ENCODE measurements at regions not wholly inside any gene's neighbourhood (a gene's known extent, or its start where the extent isn't known, plus 50 kb on each side); places are given as distances from the start of the nearest gene placed in this dataset.

DNA sequence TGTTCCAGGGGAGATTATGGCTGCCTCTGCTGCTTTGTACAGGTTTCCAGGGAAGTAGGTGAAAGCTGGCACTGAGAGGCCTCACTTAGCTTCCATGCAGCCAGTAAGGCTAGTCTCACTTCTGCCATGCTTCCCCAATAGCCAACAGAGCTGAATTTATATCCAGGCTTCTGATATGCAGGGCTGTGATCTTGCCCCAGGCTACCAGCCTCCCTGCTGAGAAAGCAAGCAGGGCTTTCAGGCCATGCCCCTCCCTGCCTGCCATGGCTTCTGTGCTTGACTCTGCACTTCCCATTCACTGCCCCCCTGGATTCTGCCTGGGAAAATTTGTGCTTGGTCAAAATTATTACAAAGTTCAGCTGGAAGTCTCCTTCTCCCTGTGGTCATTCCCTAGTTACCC lies 302.1 kb upstream of the FBXO33 start:
- no peaks in the 10 kb centered on the region for H3K9me3 Mint-ChIP-seq (ENCODE audit: low read depth)
- CTCF ChIA-PET = no interaction called here
- no peak overlapping the region for H3K27ac Mint-ChIP-seq
- H3K4me1 Mint-ChIP-seq = no peaks in the 10 kb centered on the region
- DNase-seq (no peak), ATAC-seq (no peak)
- no peaks in the 10 kb centered on the region for H3K36me3 Mint-ChIP-seq
- no peak overlapping the region for H3K4me3 Mint-ChIP-seq
- H3K27me3 Mint-ChIP-seq = no peaks in the 10 kb centered on the region

DNA sequence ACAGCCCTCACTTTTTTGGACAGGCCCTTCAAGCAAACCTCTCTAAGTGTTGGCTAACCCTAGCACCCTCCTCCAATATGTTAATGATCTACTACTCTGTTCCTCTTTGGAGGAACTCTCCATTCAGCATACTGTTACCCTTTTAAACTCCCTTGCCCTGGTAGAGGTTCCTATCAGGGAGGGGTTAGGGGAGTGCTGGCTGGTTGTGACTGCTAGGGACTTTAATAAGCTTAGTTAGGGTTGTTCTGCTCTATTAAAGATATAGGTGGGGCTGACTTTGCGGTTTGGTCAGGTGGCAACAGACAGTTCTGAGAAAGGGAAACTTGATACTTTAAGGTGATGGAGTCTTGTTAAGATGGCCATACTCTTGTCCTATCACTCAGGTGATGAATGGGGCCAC lies 301.5 kb upstream of the FBXO33 start:
- H3K4me1 Mint-ChIP-seq = no peaks in the 10 kb centered on the region
- no peaks in the 10 kb centered on the region for H3K27me3 Mint-ChIP-seq
- ATAC-seq (no peak), DNase-seq (no peak)
- H3K9me3 Mint-ChIP-seq (ENCODE audit: low read depth) = no peaks in the 10 kb centered on the region
- H3K27ac Mint-ChIP-seq = no peak overlapping the region
- no peaks in the 10 kb centered on the region for H3K36me3 Mint-ChIP-seq
- H3K4me3 Mint-ChIP-seq = no peak overlapping the region
- CTCF ChIA-PET = no interaction called here

DNA sequence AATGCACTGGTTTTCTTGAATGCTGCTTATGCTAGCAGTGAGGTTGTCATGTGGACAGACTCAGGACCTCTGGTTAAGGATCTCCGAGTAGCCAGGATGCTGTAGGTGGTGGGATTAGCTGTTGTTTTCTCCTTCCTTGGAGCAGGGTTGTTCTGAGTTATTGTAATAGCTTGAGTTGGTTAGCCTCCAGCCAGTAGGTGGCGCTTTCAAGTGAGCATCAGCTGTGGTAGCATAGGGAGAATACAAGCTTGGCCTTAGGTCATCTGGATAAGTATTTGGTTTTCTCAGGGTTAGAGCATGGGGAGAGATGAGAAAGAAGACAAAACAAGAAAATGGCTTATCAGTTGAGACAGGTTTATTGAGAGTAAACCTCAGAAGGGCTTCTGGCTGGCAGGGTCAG lies 299.7 kb upstream of the FBXO33 start:
- Mint-ChIP-seq H3K4me3 (no peak overlapping the region), H3K4me1 (no peaks in the 10 kb centered on the region), H3K27me3 (no peaks in the 10 kb centered on the region), H3K36me3 (no peaks in the 10 kb centered on the region), H3K9me3 (ENCODE audit: low read depth) (no peaks in the 10 kb centered on the region), H3K27ac (no peak overlapping the region)
- ATAC-seq (no peak), DNase-seq (no peak)
- CTCF ChIA-PET = no interaction called here

DNA sequence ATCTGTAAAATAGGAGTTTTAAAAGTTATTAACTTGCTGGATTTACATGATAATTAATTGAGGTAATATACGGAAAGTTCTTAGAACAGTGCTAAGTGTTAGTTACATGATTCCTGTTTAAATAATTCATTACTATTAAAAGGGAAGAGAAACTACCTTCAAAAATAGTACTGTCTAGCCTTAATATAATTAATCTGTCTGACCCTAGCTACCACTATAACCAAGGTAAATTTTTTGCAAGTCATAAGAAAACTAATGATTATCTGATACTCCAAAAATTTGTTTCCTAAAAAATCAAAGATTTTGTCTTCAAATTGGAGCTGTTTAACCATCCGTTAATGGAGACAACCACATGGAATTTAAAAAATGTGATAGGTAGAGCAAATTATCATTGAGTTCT lies 294.3 kb upstream of the FBXO33 start:
- Mint-ChIP-seq H3K27ac (no peak overlapping the region), H3K4me3 (no peak overlapping the region), H3K4me1 (no peaks in the 10 kb centered on the region), H3K36me3 (no peaks in the 10 kb centered on the region), H3K9me3 (ENCODE audit: low read depth) (no peaks in the 10 kb centered on the region), H3K27me3 (no peaks in the 10 kb centered on the region)
- DNase-seq = no peak
- no peak for ATAC-seq
- CTCF ChIA-PET = no interaction called here

DNA sequence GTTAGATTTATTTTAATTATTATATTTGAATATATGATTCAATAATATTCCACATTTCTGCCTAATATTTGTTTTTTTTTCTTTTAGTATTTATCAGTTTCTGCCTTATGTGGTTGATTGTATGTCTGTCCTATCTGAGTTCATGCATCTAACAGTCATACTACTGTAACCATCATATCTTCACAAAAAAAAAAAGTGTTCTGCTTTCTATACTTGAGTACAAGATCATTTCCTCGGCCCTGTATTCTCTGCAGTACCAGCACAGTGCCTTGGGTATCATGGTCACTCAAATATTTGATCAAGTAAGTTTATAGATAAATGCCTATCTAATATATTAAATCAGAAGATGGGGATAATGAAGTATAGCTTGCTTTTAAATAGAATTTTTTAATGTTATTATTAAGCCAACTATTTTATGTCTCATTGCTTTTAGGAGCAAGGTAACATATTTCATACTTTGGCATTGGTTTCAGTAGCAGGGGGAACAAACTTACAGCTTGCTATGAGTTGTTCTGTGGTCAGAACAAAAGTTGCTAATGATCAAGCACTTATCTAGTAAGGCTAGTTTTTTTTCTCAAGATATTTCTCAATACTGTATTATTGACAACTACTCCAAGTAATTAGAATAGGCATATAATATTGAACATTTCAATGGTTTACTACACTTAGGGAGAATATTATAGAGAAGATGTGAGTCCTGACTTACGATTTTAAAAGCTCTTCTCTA lies 290.5 kb upstream of the FBXO33 start:
- H3K36me3 Mint-ChIP-seq = no peaks in the 10 kb centered on the region
- no peaks in the 10 kb centered on the region for H3K27me3 Mint-ChIP-seq
- CTCF ChIA-PET = no interaction called here
- H3K9me3 Mint-ChIP-seq (ENCODE audit: low read depth) = no peaks in the 10 kb centered on the region
- H3K27ac Mint-ChIP-seq = no peak overlapping the region
- no peak overlapping the region for H3K4me3 Mint-ChIP-seq
- no peak for DNase-seq
- ATAC-seq = no peak
- no peaks in the 10 kb centered on the region for H3K4me1 Mint-ChIP-seq

DNA sequence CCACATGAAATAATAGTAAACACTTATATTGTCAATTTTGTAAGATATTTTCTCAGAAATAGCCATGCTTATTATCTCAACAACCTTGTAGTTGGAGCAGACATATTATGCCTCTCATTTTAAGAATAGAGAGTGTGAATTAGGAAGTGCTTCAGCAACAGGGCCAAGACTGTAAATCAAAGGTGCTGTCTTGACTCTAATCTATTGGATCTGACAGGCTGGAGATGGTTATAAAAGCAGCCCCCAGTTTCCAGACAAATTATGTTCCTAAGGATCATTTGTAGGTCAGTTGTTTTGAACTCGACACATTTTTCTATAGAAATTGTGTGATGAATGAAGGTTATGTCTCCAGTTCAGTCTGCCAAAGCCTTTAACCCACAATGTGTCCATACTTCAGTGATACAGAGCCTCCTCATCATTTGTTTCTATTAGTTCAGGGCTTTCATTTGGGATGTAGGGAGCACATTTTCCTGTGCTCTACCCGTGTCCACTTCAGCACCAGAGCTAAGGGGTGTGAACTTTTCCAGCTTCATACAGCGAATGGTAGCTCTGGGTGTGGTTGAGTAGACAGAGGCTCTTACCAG lies 284.8 kb upstream of the FBXO33 start:
- CTCF ChIA-PET = no interaction called here
- no peaks in the 10 kb centered on the region for H3K9me3 Mint-ChIP-seq (ENCODE audit: low read depth)
- no peaks in the 10 kb centered on the region for H3K27me3 Mint-ChIP-seq
- H3K36me3 Mint-ChIP-seq = no peaks in the 10 kb centered on the region
- no peak overlapping the region for H3K4me3 Mint-ChIP-seq
- no peak for ATAC-seq
- H3K4me1 Mint-ChIP-seq = no peaks in the 10 kb centered on the region
- H3K27ac Mint-ChIP-seq = no peak overlapping the region
- DNase-seq = no peak

DNA sequence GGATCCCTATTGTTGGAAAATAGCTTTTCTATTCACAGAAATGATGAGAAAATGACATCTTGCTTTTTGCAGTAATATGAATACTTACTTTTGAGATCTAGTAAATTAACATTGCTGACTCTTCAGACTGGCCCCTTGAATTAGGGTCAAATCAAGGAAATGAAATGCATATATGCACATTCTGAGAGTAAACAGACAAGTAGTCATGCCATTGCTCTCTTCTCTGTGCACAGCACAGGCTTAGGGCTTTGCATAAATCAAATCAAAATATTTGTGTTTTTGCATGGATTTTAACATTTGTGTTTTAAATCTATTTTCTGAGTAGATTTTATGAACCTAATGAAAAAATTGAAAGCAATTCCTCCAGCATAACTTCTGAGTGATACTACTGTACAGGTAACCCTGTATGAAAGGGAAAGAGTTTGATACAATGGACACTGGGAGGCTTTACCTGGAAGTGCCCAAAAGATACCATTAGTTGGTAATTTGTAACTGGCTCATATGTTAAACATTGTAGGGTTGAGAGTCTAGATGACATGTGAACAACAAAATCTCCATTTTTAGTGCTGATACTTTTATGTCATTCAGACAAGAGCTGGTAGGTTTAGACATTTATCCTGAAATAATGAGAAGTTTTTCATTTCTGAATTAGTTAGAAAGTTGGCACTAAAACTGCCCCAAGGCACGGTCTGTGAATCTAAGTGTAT lies 280.2 kb upstream of the FBXO33 start:
- DNase-seq (no peak), ATAC-seq (no peak)
- Mint-ChIP-seq H3K4me3 (no peak overlapping the region), H3K9me3 (ENCODE audit: low read depth) (peaks cover 5% of the 10 kb centered on the region), H3K4me1 (no peaks in the 10 kb centered on the region), H3K27me3 (no peaks in the 10 kb centered on the region), H3K27ac (no peak overlapping the region), H3K36me3 (no peaks in the 10 kb centered on the region)
- CTCF ChIA-PET = no interaction called here

DNA sequence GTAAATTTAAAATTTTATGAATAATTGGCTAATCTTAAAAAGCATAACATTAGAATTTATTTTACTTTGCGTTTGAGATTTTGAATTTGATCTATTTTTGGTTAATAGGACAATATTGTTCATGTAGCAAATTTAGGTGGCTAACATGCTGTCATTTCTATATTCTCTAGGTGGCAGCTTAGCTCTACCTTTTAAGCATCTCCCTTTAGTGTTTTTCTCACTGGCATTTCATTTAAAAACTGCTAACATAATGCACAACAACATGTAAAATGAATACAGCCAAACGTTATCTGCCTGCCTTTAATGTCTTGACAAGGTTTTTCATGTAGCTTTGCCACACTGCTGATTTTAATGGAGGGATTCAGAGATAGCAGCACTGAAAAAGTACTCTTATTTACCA lies 272.4 kb upstream of the FBXO33 start:
- H3K36me3 Mint-ChIP-seq = no peaks in the 10 kb centered on the region
- ATAC-seq (no peak), DNase-seq (no peak)
- no peak overlapping the region for H3K27ac Mint-ChIP-seq
- CTCF ChIA-PET = no interaction called here
- H3K4me3 Mint-ChIP-seq = no peak overlapping the region
- peaks cover 8% of the 10 kb centered on the region for H3K9me3 Mint-ChIP-seq (ENCODE audit: low read depth)
- H3K27me3 Mint-ChIP-seq = no peaks in the 10 kb centered on the region
- H3K4me1 Mint-ChIP-seq = no peaks in the 10 kb centered on the region

DNA sequence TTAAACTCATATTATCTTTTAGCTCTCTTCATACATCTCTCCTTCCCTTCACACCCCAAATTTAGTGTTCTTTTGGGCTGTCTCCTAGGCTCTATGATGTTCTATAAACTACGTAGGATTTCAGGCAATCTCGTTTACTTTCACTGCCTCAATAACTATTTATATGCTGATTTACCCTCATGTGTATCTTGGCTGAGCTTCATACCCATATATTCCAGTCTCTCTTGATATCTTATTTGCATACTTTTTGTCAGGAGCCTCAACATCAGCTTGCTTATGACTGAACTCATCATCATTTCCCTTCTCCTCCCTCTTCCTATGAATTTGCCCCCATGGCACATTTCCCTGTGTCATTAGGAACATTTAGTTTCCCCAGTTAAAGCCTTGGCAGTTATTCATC lies 262.1 kb upstream of the FBXO33 start:
- no peaks in the 10 kb centered on the region for H3K4me1 Mint-ChIP-seq
- CTCF ChIA-PET = no interaction called here
- no peaks in the 10 kb centered on the region for H3K36me3 Mint-ChIP-seq
- DNase-seq (no peak), ATAC-seq (no peak)
- H3K27ac Mint-ChIP-seq = no peak overlapping the region
- H3K4me3 Mint-ChIP-seq = no peak overlapping the region
- no peaks in the 10 kb centered on the region for H3K27me3 Mint-ChIP-seq
- peaks cover 2% of the 10 kb centered on the region for H3K9me3 Mint-ChIP-seq (ENCODE audit: low read depth)

DNA sequence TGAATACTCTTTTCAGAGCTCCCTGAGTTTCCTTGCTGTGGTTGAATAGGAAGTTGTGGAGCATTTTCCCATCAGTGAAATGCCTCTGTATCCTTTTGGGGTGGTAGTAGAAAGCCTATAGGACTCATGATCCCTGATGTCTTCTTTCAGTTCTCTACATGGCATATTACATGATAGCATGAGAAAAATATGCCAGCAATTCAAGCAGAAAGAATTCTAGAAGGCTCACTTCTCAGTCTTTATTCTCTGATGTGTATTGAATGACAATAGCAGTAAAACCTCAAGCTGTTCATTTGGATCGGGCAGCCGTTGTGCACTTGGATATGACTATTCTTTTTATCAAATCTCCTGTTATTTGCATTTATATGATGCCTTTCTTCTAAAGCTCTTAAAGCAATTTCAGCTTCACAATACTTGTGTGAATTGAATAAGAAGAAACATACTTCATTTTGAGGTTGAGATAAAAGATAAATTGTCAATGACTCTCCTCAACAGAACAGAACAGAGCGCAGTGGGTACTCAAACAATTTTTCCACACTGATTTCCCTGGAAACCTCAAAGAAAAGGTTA lies 251.5 kb upstream of the FBXO33 start:
- H3K36me3 Mint-ChIP-seq = no peaks in the 10 kb centered on the region
- CTCF ChIA-PET = no interaction called here
- H3K4me1 Mint-ChIP-seq = no peaks in the 10 kb centered on the region
- no peaks in the 10 kb centered on the region for H3K9me3 Mint-ChIP-seq (ENCODE audit: low read depth)
- H3K4me3 Mint-ChIP-seq = no peak overlapping the region
- ATAC-seq (no peak), DNase-seq (no peak)
- H3K27ac Mint-ChIP-seq = no peak overlapping the region
- no peaks in the 10 kb centered on the region for H3K27me3 Mint-ChIP-seq

DNA sequence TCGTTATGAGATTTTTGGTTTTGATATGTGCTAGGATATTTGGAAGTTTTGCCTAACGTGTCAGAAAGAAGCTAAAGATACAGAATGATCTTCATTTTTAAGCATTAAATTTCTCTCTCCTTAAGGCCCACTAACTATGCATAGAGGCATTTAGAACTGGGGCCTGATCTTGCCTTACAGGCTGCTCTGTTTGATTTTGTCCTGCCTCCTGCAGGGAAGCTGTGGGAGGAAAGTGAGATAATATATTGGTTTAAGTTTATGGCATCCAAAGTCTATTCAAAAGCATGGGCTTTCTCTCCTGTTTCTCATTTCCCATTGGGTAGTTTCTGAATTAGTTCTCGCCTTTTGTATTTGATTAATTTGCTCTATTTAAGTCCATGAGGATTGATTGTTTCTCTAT lies 250.3 kb upstream of the FBXO33 start:
- ATAC-seq = no peak
- Mint-ChIP-seq H3K4me1 (no peaks in the 10 kb centered on the region), H3K27me3 (no peaks in the 10 kb centered on the region), H3K36me3 (no peaks in the 10 kb centered on the region), H3K4me3 (no peak overlapping the region), H3K9me3 (ENCODE audit: low read depth) (no peaks in the 10 kb centered on the region), H3K27ac (no peak overlapping the region)
- CTCF ChIA-PET = no interaction called here
- no peak for DNase-seq

DNA sequence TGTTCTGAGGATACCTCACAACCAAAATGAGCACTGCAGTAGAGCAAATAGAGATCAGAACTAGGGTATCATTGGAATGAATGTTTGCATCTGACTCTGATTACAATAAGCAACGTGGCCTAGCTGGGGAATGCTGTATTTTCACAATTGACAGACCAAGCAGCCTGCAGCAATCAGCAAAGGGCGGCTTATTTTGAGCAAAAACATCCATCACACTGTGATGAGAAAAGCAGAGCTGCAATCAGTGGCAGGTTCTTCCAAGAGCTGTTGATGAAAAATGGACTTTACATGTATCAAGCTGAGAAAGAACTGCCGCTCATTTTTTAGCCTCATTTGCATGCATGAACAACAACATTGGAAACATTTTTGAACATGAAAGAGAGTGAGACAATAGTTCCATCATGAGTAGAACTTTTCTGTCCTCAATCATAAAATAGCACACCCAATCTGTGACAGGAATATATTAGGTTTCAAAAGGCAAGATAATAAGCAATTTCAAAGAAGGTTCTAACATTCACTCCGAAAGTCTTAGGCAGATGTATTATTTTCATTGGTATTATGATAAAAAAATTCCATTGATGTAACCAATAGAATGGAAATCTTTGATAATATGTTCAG lies 249.7 kb upstream of the FBXO33 start:
- H3K27ac Mint-ChIP-seq = no peak overlapping the region
- no peaks in the 10 kb centered on the region for H3K9me3 Mint-ChIP-seq (ENCODE audit: low read depth)
- no peaks in the 10 kb centered on the region for H3K4me1 Mint-ChIP-seq
- CTCF ChIA-PET = no interaction called here
- no peak for ATAC-seq
- no peak for DNase-seq
- no peaks in the 10 kb centered on the region for H3K27me3 Mint-ChIP-seq
- no peak overlapping the region for H3K4me3 Mint-ChIP-seq
- no peaks in the 10 kb centered on the region for H3K36me3 Mint-ChIP-seq

DNA sequence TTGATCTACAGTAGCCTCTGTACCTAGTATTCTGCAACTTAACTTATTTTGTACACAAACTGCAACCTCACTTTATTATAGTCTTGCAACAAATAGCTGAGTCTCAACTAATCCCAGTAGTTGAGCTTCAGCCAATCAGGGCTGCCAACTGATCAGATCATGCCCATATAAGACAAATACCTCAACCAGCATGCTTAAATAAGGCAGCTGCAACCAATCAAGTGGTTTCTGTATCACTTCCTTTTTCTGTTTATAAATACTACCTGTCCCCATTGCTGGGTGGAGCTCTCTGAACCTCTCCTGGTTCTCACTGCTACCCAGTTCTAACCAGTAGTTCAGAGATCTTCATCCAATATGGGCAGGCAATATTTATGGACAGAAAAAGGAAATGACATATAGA lies 248.5 kb upstream of the FBXO33 start:
- Mint-ChIP-seq H3K27ac (no peak overlapping the region), H3K4me3 (no peak overlapping the region), H3K27me3 (no peaks in the 10 kb centered on the region), H3K4me1 (no peaks in the 10 kb centered on the region), H3K9me3 (ENCODE audit: low read depth) (no peaks in the 10 kb centered on the region), H3K36me3 (no peaks in the 10 kb centered on the region)
- ATAC-seq (no peak), DNase-seq (no peak)
- CTCF ChIA-PET = no interaction called here

DNA sequence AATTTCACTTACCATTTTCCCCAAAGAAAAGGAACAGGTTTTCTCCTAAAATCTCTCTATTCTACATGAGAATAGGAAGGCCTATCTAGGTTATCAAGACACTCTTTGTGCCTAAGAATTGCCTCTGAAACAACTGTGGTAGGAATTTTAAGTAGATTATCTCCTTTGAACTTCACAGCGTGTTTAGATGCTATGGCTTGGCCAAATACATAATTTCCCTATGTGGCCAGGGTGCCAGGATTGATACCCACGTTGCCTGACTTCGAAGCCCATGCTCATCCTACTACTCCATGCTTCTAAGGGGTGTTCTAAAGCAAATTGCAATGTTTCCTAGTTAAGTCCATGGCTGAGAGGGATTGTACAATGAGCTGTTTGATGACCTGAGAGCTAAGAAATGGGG lies 241.5 kb upstream of the FBXO33 start:
- CTCF ChIA-PET = interaction anchor here (0.6 kb wide), 1 partner anchor 69 kb away, joined by 3 read pairs; no protein-coding TSS in a partner anchor
- H3K9me3 Mint-ChIP-seq (ENCODE audit: low read depth) = peaks cover 2% of the 10 kb centered on the region
- no peak for ATAC-seq

More for the DNA sequence above, 241.5 kb upstream of the FBXO33 start:
- H3K27me3 Mint-ChIP-seq = no peaks in the 10 kb centered on the region
- DNase-seq = no peak
- no peak overlapping the region for H3K4me3 Mint-ChIP-seq
- no peaks in the 10 kb centered on the region for H3K4me1 Mint-ChIP-seq
- no peaks in the 10 kb centered on the region for H3K36me3 Mint-ChIP-seq
- no peak overlapping the region for H3K27ac Mint-ChIP-seq
